ENCODE measurements at regions not wholly inside any gene's neighbourhood (a gene's known extent, or its start where the extent isn't known, plus 50 kb on each side); places are given as distances from the start of the nearest gene placed in this dataset.

DNA sequence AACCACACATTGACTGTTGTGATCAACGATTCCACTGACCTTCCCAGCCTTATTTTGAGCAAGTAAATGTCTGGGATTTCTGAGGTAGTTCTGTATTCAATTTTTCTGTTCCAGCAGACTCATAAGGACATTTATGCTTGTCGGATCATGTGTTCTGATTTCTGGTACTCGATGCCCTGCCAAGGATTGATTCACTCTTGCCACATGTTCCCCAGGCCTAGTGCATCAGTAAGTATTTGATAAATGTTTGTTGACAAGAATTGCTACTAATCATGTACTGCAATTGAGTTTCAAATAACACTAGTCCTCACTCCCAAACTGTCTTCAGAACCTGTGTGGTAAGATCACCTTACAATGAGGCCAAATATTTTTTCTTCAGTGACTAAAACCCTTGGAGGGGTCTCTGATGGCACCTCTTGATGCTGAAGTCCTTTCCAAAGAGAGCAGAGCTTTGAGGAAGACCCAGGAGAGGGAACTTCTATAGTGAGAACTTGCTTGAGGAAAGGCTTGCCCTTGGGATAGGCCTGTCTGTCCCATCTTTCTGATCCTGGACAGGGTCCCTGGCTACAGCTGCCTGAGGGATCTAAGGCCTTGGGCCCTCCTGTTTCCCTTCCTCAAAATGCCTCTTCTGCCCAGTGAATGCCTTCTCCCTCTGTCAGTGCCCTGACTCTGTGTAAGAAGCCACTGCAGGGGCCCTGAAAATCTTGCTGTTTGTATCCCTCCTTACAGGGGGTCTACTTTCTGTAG is 115.8 kb upstream of the FAM78B start:
- Histone ChIP-seq H3K4me1 (replicated peaks; ENCODE audit: insufficient read depth) (no peaks in the 10 kb centered on the region), H3K36me3 (ENCODE audit: low read depth) (no peaks in the 10 kb centered on the region), H3K27ac (no peak overlapping the region), H3K9me3 (ENCODE audit: insufficient read depth, low read depth) (no peaks in the 10 kb centered on the region), H3K4me3 (no peak overlapping the region), H2AFZ (no peak overlapping the region), H3K9me2 (ENCODE audit: insufficient read depth) (no peaks in the 10 kb centered on the region), H3K27me3 (ENCODE audit: insufficient read depth, low read depth) (no peaks in the 10 kb centered on the region), H3K79me2 (ENCODE audit: low read depth) (no peaks in the 10 kb centered on the region), H4K20me1 (ENCODE audit: insufficient read depth) (no peaks in the 10 kb centered on the region), H3K4me2 (no peak overlapping the region), H3F3A (ENCODE audit: insufficient read depth, low read depth) (no peaks in the 10 kb centered on the region)
- intact Hi-C loops (cut with micrococcal nuclease; ENCODE audit: unreplicated experiment): no loop called here
- DNase-seq: no peak
- BruUV-seq (replicated peaks): no TSS peak
- ChIA-PET CTCF (no interaction called here), POLR2A (ENCODE audit: unreplicated experiment) (no interaction called here)
- no peak for TF ChIP-seq EZH2 (IDR thresholded peaks at IDR 0.05; ENCODE audit: low read depth)
- no peak for TF ChIP-seq CTCF (conservative IDR thresholded peaks at IDR 0.05)

GRCh38 chr1:166283190-166283589 is 116.4 kb upstream of the FAM78B start:
- ChIA-PET CTCF (no interaction called here), POLR2A (ENCODE audit: unreplicated experiment) (no interaction called here)
- H3K4me1 ChIP-seq (replicated peaks; ENCODE audit: insufficient read depth): no peaks in the 10 kb centered on the region
- no peak overlapping the region for H3K27ac ChIP-seq
- no peaks in the 10 kb centered on the region for H3F3A ChIP-seq (ENCODE audit: insufficient read depth, low read depth)
- H3K9me3 ChIP-seq (ENCODE audit: insufficient read depth, low read depth): no peaks in the 10 kb centered on the region
- BruUV-seq (replicated peaks): no TSS peak
- H3K36me3 ChIP-seq (ENCODE audit: low read depth): no peaks in the 10 kb centered on the region
- intact Hi-C loops (cut with micrococcal nuclease; ENCODE audit: unreplicated experiment): no loop called here
- no peak for TF ChIP-seq EZH2 (IDR thresholded peaks at IDR 0.05; ENCODE audit: low read depth)
- TF ChIP-seq CTCF (conservative IDR thresholded peaks at IDR 0.05): no peak
- no peak overlapping the region for H2AFZ ChIP-seq
- no peaks in the 10 kb centered on the region for H3K79me2 ChIP-seq (ENCODE audit: low read depth)
- H3K4me3 ChIP-seq: no peak overlapping the region
- H3K4me2 ChIP-seq: no peak overlapping the region
- no peaks in the 10 kb centered on the region for H4K20me1 ChIP-seq (ENCODE audit: insufficient read depth)
- no peaks in the 10 kb centered on the region for H3K9me2 ChIP-seq (ENCODE audit: insufficient read depth)
- DNase-seq: no peak
- H3K27me3 ChIP-seq (ENCODE audit: insufficient read depth, low read depth): 0 out of 2 replicates have a peak, but pooled peaks cover under 1% of the 10 kb centered on the region

GRCh38 chr1:166283600-166283999 is 116.8 kb upstream of the FAM78B start:
- no peaks in the 10 kb centered on the region for H3K9me2 ChIP-seq (ENCODE audit: insufficient read depth)
- ChIA-PET POLR2A (ENCODE audit: unreplicated experiment) (no interaction called here), CTCF (no interaction called here)
- H3K79me2 ChIP-seq (ENCODE audit: low read depth): no peaks in the 10 kb centered on the region
- H3K4me3 ChIP-seq: no peak overlapping the region
- H3K4me2 ChIP-seq: no peak overlapping the region
- H3K9me3 ChIP-seq (ENCODE audit: insufficient read depth, low read depth): no peaks in the 10 kb centered on the region
- no TSS peak for BruUV-seq (replicated peaks)
- intact Hi-C loops (cut with micrococcal nuclease; ENCODE audit: unreplicated experiment): no loop called here
- TF ChIP-seq CTCF (conservative IDR thresholded peaks at IDR 0.05) (no peak), EZH2 (IDR thresholded peaks at IDR 0.05; ENCODE audit: low read depth) (no peak)
- no peaks in the 10 kb centered on the region for H3K36me3 ChIP-seq (ENCODE audit: low read depth)
- no peaks in the 10 kb centered on the region for H3F3A ChIP-seq (ENCODE audit: insufficient read depth, low read depth)
- H3K4me1 ChIP-seq (replicated peaks; ENCODE audit: insufficient read depth): no peaks in the 10 kb centered on the region
- H4K20me1 ChIP-seq (ENCODE audit: insufficient read depth): no peaks in the 10 kb centered on the region
- no peak for DNase-seq
- H2AFZ ChIP-seq: no peak overlapping the region
- 0 out of 2 replicates have a peak, but pooled peaks cover 4% of the 10 kb centered on the region for H3K27me3 ChIP-seq (ENCODE audit: insufficient read depth, low read depth)
- no peak overlapping the region for H3K27ac ChIP-seq
